ENCODE measurements at regions not wholly inside any gene's neighbourhood (a gene's known extent, or its start where the extent isn't known, plus 50 kb on each side); places are given as distances from the start of the nearest gene placed in this dataset.

GRCh38 chr7:97346349-97346748 is 228.9 kb downstream of the SDHAF3 start:
- H3K4me3 Mint-ChIP-seq, result no peak overlapping the region
- peaks cover 3% of the 10 kb centered on the region for H3K27me3 Mint-ChIP-seq
- no peak for TF ChIP-seq CTCF (conservative IDR thresholded peaks at IDR 0.05)
- no peak overlapping the region for H3K27ac Mint-ChIP-seq
- H3K4me1 Mint-ChIP-seq (ENCODE audit: unreplicated experiment), result peaks cover 4% of the 10 kb centered on the region
- no peaks in the 10 kb centered on the region for H3K9me3 Mint-ChIP-seq
- DNase-seq (ENCODE audit: extremely low spot score, unreplicated experiment), result no peak
- H3K36me3 Mint-ChIP-seq, result no peaks in the 10 kb centered on the region

GRCh38 chr7:97351488-97351887 is 234.0 kb downstream of the SDHAF3 start:
- Mint-ChIP-seq H3K27me3 (peaks cover 7% of the 10 kb centered on the region), H3K9me3 (no peaks in the 10 kb centered on the region), H3K4me1 (ENCODE audit: unreplicated experiment) (no peaks in the 10 kb centered on the region), H3K4me3 (no peak overlapping the region), H3K36me3 (no peaks in the 10 kb centered on the region), H3K27ac (no peak overlapping the region)
- TF ChIP-seq CTCF (conservative IDR thresholded peaks at IDR 0.05), result no peak
- DNase-seq (ENCODE audit: extremely low spot score, unreplicated experiment), result no peak

GRCh38 chr7:97357459-97357858 is 240.0 kb downstream of the SDHAF3 start:
- Mint-ChIP-seq H3K4me1 (ENCODE audit: unreplicated experiment) (no peaks in the 10 kb centered on the region), H3K36me3 (no peaks in the 10 kb centered on the region), H3K27ac (no peak overlapping the region), H3K9me3 (no peaks in the 10 kb centered on the region), H3K4me3 (no peak overlapping the region), H3K27me3 (peaks cover 4% of the 10 kb centered on the region)
- TF ChIP-seq CTCF (conservative IDR thresholded peaks at IDR 0.05), result no peak
- no peak for DNase-seq (ENCODE audit: extremely low spot score, unreplicated experiment)

- Mint-ChIP-seq H3K4me1 (ENCODE audit: unreplicated experiment) (no peaks in the 10 kb centered on the region), H3K36me3 (no peaks in the 10 kb centered on the region), H3K4me3 (no peak overlapping the region), H3K27ac (no peak overlapping the region), H3K27me3 (no peaks in the 10 kb centered on the region), H3K9me3 (peaks cover 11% of the 10 kb centered on the region)
- TF ChIP-seq CTCF (conservative IDR thresholded peaks at IDR 0.05), result no peak
- no peak for DNase-seq (ENCODE audit: extremely low spot score, unreplicated experiment)
Measured at GRCh38 chr7:97372882-97373281, 255.4 kb downstream of the SDHAF3 start.

- H3K27me3 Mint-ChIP-seq, result no peaks in the 10 kb centered on the region
- no peak overlapping the region for H3K4me3 Mint-ChIP-seq
- peaks cover 11% of the 10 kb centered on the region for H3K9me3 Mint-ChIP-seq
- no peaks in the 10 kb centered on the region for H3K36me3 Mint-ChIP-seq
- DNase-seq (ENCODE audit: extremely low spot score, unreplicated experiment), result no peak
- no peaks in the 10 kb centered on the region for H3K4me1 Mint-ChIP-seq (ENCODE audit: unreplicated experiment)
- no peak for TF ChIP-seq CTCF (conservative IDR thresholded peaks at IDR 0.05)
- no peak overlapping the region for H3K27ac Mint-ChIP-seq
Measured at GRCh38 chr7:97373736-97374135, 256.2 kb downstream of the SDHAF3 start.

- Mint-ChIP-seq H3K4me1 (ENCODE audit: unreplicated experiment) (no peaks in the 10 kb centered on the region), H3K4me3 (no peak overlapping the region), H3K27me3 (peaks cover 9% of the 10 kb centered on the region), H3K27ac (no peak overlapping the region), H3K9me3 (peaks cover 7% of the 10 kb centered on the region), H3K36me3 (no peaks in the 10 kb centered on the region)
- no peak for DNase-seq (ENCODE audit: extremely low spot score, unreplicated experiment)
- no peak for TF ChIP-seq CTCF (conservative IDR thresholded peaks at IDR 0.05)
Measured at GRCh38 chr7:97377713-97378112, 260.2 kb downstream of the SDHAF3 start.

Data from type B pancreatic cell (in vitro differentiated cells).